Stimulated activated naive CD8-positive, alpha-beta T cell treated with anti-CD3 and anti-CD28 coated beads, Interleukin-15, Interleukin-2, amounts not matched to agents 100 ng/mL and 50 ng/mL, for 24 hours (primary cell): ENCODE measurements at regions not wholly inside any gene's neighbourhood (a gene's known extent, or its start where the extent isn't known, plus 50 kb on each side); places are given as distances from the start of the nearest gene placed in this dataset.

ENCODE experiments used
- H3K27ac Mint-ChIP-seq: one replicate; pipeline ENCODE4 v1.8.0; 2021; ENCODE audit warnings: mild to moderate bottlenecking, mixed read lengths
- H3K27me3 Mint-ChIP-seq: one replicate; pipeline ENCODE4 v1.8.0; 2021; ENCODE audit warnings: mixed read lengths
- H3K36me3 Mint-ChIP-seq: one replicate; pipeline ENCODE4 v1.8.0; 2021; ENCODE audit warnings: low read depth, mixed read lengths
- H3K4me1 Mint-ChIP-seq: one replicate; pipeline ENCODE4 v1.8.0; 2021; ENCODE audit warnings: low read depth, mixed read lengths
- H3K4me3 Mint-ChIP-seq: one replicate; pipeline ENCODE4 v1.8.0; 2021; ENCODE audit warnings: mild to moderate bottlenecking, mixed read lengths
- H3K9me3 Mint-ChIP-seq: one replicate; pipeline ENCODE4 v1.8.0; 2021; ENCODE audit warnings: mixed read lengths

DNA sequence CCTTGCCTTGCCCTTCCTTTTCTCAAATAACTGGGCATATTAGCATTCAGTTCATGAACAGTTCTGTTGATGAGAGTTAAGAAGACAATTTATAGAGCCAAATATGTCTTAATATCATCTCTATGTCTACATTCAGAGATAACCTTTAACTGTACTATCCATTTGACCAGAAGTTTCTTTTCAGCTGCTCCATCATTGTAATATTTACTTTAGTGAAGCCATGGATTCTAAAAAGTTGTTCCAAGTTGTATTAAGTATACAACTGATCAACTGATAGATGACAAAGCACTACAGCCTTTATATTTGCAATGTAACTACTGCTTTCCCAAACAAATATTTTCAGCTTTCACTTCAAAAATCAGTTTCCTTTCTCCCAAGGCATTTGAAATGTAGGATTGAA lies 1252.7 kb downstream of the EPHA7 start:
- Mint-ChIP-seq H3K27me3 (no peaks in the 10 kb centered on the region), H3K4me3 (no peak overlapping the region), H3K36me3 (no peaks in the 10 kb centered on the region), H3K27ac (no peak overlapping the region), H3K4me1 (no peaks in the 10 kb centered on the region), H3K9me3 (peaks cover 4% of the 10 kb centered on the region)

DNA sequence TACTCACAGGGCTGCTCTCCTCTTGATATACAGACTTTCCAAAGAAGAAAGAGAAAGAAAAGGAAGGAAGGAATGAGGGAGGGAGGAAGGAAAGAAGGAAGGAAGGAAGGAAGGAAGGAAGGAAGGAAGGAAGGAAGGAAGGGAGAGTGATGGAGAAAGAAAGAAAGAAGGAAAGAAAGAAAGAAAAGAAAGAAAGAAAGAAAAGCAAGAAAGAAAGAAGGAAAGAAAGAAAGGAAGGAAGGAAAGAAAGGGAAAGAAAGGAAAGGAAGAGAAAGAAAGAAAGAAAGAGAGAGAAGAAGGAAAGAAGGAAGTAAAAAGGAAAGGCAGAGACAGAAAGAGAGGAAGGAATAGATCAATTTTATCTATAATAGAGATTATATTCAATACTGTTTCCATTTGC lies 1257.4 kb downstream of the EPHA7 start:
- peaks cover 4% of the 10 kb centered on the region for H3K9me3 Mint-ChIP-seq
- no peaks in the 10 kb centered on the region for H3K27me3 Mint-ChIP-seq
- no peaks in the 10 kb centered on the region for H3K4me1 Mint-ChIP-seq
- H3K27ac Mint-ChIP-seq = no peak overlapping the region
- H3K36me3 Mint-ChIP-seq = no peaks in the 10 kb centered on the region
- no peak overlapping the region for H3K4me3 Mint-ChIP-seq

DNA sequence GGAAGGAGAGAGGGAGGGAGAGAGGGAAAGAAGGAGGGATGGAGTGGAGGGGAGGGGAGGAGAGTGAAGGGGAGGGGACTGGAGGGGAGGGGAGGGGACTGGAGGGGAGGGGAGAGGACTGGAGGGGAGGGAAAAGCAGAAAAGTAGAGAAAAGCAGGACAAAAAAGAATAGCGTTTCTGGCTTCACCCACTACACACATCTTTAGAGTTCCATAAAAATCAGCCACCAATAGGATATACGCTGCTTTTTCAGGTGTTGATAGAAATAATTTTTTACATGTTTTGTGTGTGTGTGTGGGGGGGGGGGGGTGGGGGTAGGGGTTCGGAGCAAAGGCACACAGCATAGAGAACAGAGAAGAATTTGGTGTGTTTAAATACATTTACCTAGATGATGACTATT lies 1259.1 kb downstream of the EPHA7 start:
- Mint-ChIP-seq H3K4me1 (no peaks in the 10 kb centered on the region), H3K27ac (no peak overlapping the region), H3K36me3 (no peaks in the 10 kb centered on the region), H3K4me3 (no peak overlapping the region), H3K27me3 (no peaks in the 10 kb centered on the region), H3K9me3 (peaks cover 8% of the 10 kb centered on the region)

DNA sequence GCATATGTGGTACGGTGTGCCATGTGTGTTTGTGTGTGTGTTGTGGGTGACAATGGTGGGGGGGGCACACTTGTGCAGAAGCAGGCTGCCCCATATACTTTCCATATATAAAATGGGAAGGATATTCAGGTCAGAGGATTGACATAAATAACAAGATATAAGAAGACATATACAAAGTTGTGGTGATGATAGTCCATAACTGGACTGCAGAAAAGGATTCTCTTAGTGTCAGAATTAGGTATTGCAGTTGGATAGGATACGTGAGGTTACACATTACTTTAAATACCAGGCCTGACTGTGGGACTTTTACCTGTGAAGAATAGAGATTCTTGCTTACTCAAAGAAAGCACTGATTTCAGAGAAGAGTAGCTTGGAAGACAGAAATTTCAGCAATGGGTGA lies 1260.3 kb downstream of the EPHA7 start:
- Mint-ChIP-seq H3K36me3 (no peaks in the 10 kb centered on the region), H3K27ac (no peak overlapping the region), H3K9me3 (peaks cover 8% of the 10 kb centered on the region), H3K4me3 (no peak overlapping the region), H3K4me1 (no peaks in the 10 kb centered on the region), H3K27me3 (no peaks in the 10 kb centered on the region)

DNA sequence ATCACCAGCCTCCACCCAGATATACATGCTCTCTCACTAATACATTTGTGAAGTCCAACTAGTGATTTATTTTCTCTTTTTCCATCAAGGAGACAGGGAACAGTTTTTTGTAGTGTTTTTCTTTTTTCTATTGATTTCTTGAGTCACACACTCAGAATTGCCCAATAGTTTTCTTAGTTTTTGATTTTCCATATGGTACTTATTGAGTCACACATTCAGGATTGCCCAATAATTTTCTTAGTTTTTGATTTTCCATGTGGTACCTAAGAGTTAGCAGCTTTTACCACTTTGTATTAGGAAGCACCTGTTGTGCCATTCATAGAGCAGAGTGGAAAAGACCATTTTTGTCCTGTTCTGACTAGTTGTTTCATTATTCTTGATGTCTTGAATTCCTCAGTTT lies 1268.8 kb downstream of the EPHA7 start:
- H3K4me3 Mint-ChIP-seq = no peak overlapping the region
- no peak overlapping the region for H3K27ac Mint-ChIP-seq
- H3K4me1 Mint-ChIP-seq = no peaks in the 10 kb centered on the region
- no peaks in the 10 kb centered on the region for H3K36me3 Mint-ChIP-seq
- H3K27me3 Mint-ChIP-seq = no peaks in the 10 kb centered on the region
- peaks cover 9% of the 10 kb centered on the region for H3K9me3 Mint-ChIP-seq

DNA sequence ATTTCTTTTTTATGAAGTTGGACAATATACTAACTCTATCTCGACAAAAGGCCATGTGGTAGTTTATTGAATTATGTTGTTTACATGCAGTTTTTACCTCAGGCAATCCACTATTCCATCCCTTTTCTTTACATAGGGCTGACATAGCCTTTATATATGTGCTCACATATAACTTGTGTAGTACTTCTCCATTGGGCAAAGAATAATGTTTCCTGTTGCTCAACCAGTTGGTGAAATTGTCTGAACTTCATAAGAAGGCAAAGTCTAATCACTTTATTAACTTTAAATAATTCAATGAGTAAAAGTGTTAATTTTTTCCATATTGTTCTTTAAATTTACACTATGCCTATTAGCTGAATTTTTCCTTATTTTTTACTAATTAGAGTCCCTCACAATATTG lies 1272.1 kb downstream of the EPHA7 start:
- H3K36me3 Mint-ChIP-seq = no peaks in the 10 kb centered on the region
- no peak overlapping the region for H3K27ac Mint-ChIP-seq
- H3K27me3 Mint-ChIP-seq = no peaks in the 10 kb centered on the region
- peaks cover 9% of the 10 kb centered on the region for H3K9me3 Mint-ChIP-seq
- no peak overlapping the region for H3K4me3 Mint-ChIP-seq
- H3K4me1 Mint-ChIP-seq = no peaks in the 10 kb centered on the region

DNA sequence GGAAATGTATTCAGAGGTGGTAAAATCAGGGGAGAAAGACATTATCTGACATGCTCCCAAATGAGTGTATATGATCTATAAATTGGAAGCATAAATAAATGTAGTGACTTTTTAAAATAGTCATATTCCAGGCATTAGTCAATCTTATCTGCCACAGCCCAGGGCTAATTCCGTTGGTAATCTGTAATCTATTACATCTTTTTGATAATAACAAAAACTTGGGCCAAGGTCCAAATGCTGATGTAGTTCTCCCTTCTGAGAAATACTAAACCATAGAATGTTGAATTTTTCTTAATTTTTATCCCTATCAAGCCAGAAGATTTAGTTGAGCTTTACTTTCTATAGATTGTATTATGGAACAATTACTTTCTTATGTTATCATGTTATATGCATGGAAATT lies 1279.8 kb downstream of the EPHA7 start:
- H3K27ac Mint-ChIP-seq = no peak overlapping the region
- H3K36me3 Mint-ChIP-seq = no peaks in the 10 kb centered on the region
- peaks cover 4% of the 10 kb centered on the region for H3K9me3 Mint-ChIP-seq
- no peaks in the 10 kb centered on the region for H3K27me3 Mint-ChIP-seq
- H3K4me3 Mint-ChIP-seq = no peak overlapping the region
- no peaks in the 10 kb centered on the region for H3K4me1 Mint-ChIP-seq

DNA sequence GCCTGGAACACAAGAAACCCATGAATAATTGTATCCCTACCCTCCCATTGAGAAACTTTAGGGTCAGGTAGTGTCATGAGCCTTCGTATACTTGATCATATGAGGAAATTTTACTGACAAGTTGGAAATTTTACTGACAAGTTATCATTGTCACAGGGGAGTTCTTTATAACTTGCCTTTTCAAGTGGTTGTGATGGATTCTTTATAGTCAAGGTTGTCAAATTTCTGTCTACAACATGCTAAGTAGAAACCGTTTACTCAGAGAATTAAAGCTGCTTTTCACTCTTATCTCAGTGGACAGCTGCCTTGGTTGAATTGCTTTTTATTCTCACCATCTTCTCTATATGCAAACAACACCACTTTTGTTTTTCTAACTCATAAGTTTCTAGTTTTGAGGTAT lies 1286.4 kb downstream of the EPHA7 start:
- Mint-ChIP-seq H3K4me3 (no peak overlapping the region), H3K27me3 (no peaks in the 10 kb centered on the region), H3K27ac (no peak overlapping the region), H3K4me1 (no peaks in the 10 kb centered on the region), H3K36me3 (no peaks in the 10 kb centered on the region), H3K9me3 (peaks cover 7% of the 10 kb centered on the region)

DNA sequence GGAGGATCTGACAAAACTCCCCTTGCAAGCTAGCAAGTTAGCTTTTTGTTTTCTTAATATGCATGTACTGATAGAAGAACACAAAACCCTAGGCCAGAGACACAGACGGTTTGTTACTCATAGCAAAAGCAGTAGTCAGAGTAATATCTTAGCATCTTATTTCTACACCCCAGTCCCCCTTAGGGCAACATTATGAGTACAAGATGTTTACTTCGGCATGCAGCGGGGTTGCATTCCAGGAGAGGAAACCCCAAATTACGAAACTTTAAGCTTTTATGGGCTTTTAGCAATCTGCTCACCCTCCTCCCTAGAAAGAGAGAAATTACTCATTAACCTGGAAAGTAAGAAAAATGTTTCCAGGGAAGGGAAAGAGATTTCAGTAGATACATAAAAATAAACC lies 1286.9 kb downstream of the EPHA7 start:
- no peaks in the 10 kb centered on the region for H3K36me3 Mint-ChIP-seq
- no peak overlapping the region for H3K27ac Mint-ChIP-seq
- no peak overlapping the region for H3K4me3 Mint-ChIP-seq
- peaks cover 7% of the 10 kb centered on the region for H3K9me3 Mint-ChIP-seq
- no peaks in the 10 kb centered on the region for H3K27me3 Mint-ChIP-seq
- no peaks in the 10 kb centered on the region for H3K4me1 Mint-ChIP-seq

DNA sequence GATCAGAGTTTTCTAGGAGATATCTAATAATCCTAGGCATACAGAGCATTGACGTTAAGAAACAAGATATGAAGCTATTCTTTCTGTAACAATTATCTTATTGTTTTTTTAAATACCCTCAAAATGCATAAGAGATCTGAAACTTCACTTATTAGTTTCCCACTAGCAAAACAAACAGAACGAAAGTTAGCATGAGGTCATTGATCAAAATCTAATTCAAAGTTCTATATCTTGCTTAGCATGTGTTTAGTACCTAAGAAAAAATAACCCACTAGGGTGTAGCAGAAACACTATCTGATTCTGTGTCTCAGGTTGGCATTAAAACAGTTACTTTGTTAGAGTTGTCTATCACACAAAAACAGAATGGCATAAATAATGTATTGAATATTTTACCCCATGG lies 1288.4 kb downstream of the EPHA7 start:
- H3K9me3 Mint-ChIP-seq = peaks cover 7% of the 10 kb centered on the region
- no peaks in the 10 kb centered on the region for H3K4me1 Mint-ChIP-seq
- H3K4me3 Mint-ChIP-seq = no peak overlapping the region
- H3K27me3 Mint-ChIP-seq = no peaks in the 10 kb centered on the region
- H3K27ac Mint-ChIP-seq = no peak overlapping the region
- no peaks in the 10 kb centered on the region for H3K36me3 Mint-ChIP-seq

DNA sequence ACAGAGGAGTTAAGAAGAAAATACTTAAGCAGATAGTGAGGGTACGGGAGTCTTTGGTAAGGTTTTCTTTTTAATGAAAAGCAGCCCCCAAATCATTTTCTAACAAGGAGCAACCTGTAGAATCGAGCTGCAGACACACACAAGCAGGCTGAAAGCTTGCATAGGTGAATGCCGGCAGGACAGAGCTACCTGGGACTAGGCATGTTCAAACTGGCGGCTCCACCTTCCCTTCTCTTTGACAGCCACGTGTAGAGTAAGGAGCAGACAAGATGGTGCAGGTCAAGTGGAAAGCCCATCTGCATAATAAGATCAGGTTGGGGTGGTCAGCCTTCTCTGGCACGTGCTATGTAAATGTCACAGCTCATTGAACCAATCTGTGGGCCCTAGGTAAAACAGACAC lies 1292.4 kb downstream of the EPHA7 start:
- Mint-ChIP-seq H3K4me1 (no peaks in the 10 kb centered on the region), H3K4me3 (no peak overlapping the region), H3K36me3 (no peaks in the 10 kb centered on the region), H3K9me3 (peaks cover 6% of the 10 kb centered on the region), H3K27me3 (no peaks in the 10 kb centered on the region), H3K27ac (no peak overlapping the region)

DNA sequence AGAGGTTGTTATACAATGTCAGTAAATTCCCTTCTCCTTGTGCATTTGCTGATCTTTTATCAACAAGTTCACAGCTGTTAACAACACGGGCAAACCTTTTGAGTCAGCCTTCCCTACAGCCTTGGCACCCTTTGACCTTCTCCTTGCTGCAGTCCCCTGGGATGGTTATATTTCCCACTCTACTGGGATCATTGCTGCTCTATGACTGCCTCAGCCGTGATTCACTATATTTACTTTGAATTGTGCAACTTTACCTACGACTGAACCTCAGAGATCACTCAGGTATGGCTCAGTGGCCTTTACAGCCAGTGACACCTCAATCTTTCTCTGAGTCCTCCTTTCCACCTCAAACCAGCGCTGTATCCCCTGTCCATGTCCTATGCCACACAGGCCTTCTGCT lies 1293.3 kb downstream of the EPHA7 start:
- Mint-ChIP-seq H3K27me3 (no peaks in the 10 kb centered on the region), H3K4me1 (no peaks in the 10 kb centered on the region), H3K36me3 (no peaks in the 10 kb centered on the region), H3K27ac (no peak overlapping the region), H3K4me3 (no peak overlapping the region), H3K9me3 (peaks cover 6% of the 10 kb centered on the region)

DNA sequence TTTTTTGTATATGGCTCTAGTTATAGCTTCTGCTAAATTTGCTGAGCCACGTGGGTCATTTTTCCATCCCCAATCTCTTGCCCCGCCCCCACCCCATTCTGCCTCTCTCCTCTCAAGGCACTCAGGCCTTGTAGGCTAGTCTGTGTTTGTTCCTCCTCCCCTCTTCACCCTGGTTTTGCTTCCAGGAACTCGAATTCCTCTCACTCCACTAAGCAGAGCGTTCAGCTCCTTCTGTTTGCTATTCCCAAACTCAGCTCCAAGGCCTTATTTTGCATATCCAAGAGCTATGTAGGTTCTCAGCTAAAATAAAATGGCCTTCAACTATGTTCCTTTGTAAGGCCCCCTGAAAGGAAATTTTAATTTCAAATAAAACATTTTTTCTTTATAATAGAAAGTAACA lies 1293.7 kb downstream of the EPHA7 start:
- H3K27me3 Mint-ChIP-seq = no peaks in the 10 kb centered on the region
- no peak overlapping the region for H3K4me3 Mint-ChIP-seq
- H3K9me3 Mint-ChIP-seq = peaks cover 6% of the 10 kb centered on the region
- no peaks in the 10 kb centered on the region for H3K4me1 Mint-ChIP-seq
- no peak overlapping the region for H3K27ac Mint-ChIP-seq
- H3K36me3 Mint-ChIP-seq = no peaks in the 10 kb centered on the region

DNA sequence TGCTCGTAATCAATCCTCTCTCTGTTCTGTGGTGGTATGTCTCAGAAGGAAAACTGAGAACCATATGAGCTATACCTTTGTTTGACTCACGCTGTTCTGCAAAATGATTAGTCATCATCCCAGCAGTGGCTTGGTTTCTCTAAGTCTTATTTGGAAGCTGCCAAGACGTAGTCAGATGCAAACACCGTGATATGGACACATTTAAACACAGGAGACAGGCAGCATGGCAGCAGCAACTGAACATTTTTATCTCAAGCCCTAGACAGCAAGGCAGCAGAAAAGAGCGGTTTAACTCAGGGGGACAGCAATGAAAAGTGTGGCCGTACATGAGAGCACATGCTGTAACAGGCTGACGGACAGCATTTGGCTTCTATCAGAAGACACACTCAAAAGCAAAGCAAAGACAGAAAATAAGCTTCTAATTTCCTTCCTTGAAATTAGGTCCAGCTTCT lies 1295.1 kb downstream of the EPHA7 start:
- Mint-ChIP-seq H3K27ac (no peak overlapping the region), H3K4me1 (no peaks in the 10 kb centered on the region), H3K27me3 (no peaks in the 10 kb centered on the region), H3K4me3 (no peak overlapping the region), H3K36me3 (no peaks in the 10 kb centered on the region), H3K9me3 (peaks cover 6% of the 10 kb centered on the region)

DNA sequence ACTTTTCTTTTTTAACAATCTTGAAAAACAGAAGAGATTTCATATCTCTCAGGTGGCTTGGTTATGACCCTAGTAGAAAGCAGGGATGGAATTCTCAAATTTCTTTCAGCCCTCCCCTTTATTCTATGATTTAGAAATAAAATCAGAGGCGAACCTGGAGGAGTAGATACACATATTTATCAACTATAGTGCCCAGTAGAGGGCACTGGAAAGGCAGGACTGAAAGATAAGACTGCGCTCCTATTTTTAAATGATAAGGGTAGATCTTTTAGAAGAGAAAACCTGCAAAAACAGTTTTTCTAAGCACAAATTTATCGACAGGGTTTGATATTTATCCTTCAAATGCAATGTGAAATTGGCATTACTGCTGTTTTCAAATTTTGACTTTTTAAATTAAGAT lies 1296.6 kb downstream of the EPHA7 start:
- Mint-ChIP-seq H3K4me1 (no peaks in the 10 kb centered on the region), H3K36me3 (no peaks in the 10 kb centered on the region), H3K9me3 (peaks cover 3% of the 10 kb centered on the region), H3K4me3 (no peak overlapping the region), H3K27ac (no peak overlapping the region), H3K27me3 (no peaks in the 10 kb centered on the region)

DNA sequence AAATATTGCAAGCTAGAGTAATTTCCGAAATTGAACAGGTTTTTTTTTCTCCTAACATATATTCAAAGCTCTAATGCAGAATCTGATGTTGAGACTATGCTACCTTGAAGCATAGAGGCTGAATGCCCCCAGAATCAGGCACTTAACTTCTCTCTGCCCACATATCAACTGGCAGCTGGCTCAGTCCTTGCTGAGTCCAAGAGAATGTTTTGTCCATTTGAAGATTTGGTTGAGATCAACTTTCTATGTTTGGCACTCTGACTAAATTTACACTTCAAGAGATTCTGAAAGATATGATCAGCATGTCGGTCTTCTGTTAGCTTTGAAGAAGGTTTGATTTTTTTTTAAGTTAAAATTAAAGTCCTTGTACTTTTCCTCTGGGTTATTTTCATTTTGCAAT lies 1298.1 kb downstream of the EPHA7 start:
- Mint-ChIP-seq H3K36me3 (no peaks in the 10 kb centered on the region), H3K9me3 (peaks cover 3% of the 10 kb centered on the region), H3K27ac (no peak overlapping the region), H3K4me3 (no peak overlapping the region), H3K4me1 (no peaks in the 10 kb centered on the region), H3K27me3 (no peaks in the 10 kb centered on the region)

DNA sequence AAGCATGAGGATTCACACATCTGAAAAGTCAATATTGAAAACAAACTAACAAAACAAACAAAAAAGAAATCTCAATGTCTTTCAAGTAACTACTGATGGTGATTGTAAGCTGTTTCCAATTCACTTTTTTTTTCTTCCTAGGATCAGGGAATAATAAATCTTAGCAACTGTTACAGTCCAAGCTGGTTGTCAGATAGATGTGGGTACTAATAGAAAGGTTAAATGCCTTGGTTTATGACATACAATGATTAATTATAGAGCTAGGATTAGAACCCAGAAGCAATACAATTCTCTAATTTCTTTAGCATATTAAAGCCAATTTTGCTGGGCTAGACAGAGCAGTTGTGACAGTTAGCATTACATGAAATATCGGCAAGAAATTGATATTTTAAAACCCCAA lies 1301.6 kb downstream of the EPHA7 start:
- H3K27me3 Mint-ChIP-seq = no peaks in the 10 kb centered on the region
- no peaks in the 10 kb centered on the region for H3K36me3 Mint-ChIP-seq
- H3K4me1 Mint-ChIP-seq = no peaks in the 10 kb centered on the region
- no peaks in the 10 kb centered on the region for H3K9me3 Mint-ChIP-seq
- H3K27ac Mint-ChIP-seq = no peak overlapping the region
- H3K4me3 Mint-ChIP-seq = no peak overlapping the region
